ENCODE measurements at regions not wholly inside any gene's neighbourhood (a gene's known extent, or its start where the extent isn't known, plus 50 kb on each side); places are given as distances from the start of the nearest gene placed in this dataset.

GRCh38 chr2:129056309-129056958, 737.8 kb upstream of the HS6ST1 start:
- Histone ChIP-seq H3K4me3 (no peak overlapping the region), H3K27me3 (no peaks in the 10 kb centered on the region), H3K9me3 (no peaks in the 10 kb centered on the region), H3K27ac (no peak overlapping the region), H3K4me1 (no peaks in the 10 kb centered on the region), H3K36me3 (no peaks in the 10 kb centered on the region)
- ATAC-seq, result no peak
- no peak for TF ChIP-seq POLR2A (IDR thresholded peaks at IDR 0.05)
- TF ChIP-seq, protein P1, sequence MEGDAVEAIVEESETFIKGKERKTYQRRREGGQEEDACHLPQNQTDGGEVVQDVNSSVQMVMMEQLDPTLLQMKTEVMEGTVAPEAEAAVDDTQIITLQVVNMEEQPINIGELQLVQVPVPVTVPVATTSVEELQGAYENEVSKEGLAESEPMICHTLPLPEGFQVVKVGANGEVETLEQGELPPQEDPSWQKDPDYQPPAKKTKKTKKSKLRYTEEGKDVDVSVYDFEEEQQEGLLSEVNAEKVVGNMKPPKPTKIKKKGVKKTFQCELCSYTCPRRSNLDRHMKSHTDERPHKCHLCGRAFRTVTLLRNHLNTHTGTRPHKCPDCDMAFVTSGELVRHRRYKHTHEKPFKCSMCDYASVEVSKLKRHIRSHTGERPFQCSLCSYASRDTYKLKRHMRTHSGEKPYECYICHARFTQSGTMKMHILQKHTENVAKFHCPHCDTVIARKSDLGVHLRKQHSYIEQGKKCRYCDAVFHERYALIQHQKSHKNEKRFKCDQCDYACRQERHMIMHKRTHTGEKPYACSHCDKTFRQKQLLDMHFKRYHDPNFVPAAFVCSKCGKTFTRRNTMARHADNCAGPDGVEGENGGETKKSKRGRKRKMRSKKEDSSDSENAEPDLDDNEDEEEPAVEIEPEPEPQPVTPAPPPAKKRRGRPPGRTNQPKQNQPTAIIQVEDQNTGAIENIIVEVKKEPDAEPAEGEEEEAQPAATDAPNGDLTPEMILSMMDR (IDR thresholded peaks at IDR 0.05), result no peak
- DNase-seq, result no peak
- 73% methylated on average over 2 of the region's 5 CpGs for WGBS (ENCODE audit: insufficient coverage, low coverage, low lambda C conversion rate, missing lambda C conversion rate)
- intact Hi-C loops (cut with DNase I), result no loop called here

DNA sequence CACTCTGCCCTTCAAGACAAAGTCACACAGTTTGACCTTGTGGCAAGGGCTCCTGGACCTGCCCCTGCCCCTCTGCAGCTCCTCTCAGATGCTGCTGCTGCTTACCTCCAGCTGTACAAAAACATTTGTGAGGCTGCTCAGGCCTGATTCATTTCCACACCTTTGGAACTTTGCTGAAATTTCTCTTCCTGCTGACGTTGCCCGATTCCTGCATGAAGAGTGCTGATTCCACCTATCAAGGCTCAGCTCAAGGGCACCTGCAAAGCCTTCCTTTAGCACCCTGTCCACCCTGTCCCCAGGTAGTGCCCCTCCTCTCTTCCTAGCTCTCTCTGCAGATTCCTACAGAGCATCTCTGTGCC, 738.3 kb upstream of the HS6ST1 start:
- no peak for ATAC-seq
- DNase-seq, result no peak
- H3K27ac ChIP-seq, result no peak overlapping the region
- no peaks in the 10 kb centered on the region for H3K4me1 ChIP-seq
- intact Hi-C loops (cut with DNase I), result no loop called here
- H3K4me3 ChIP-seq, result no peak overlapping the region
- TF ChIP-seq, protein P1 (IDR thresholded peaks at IDR 0.05), result no peak
- TF ChIP-seq POLR2A (IDR thresholded peaks at IDR 0.05), result no peak
- no CpG with 5 or more reads among the region's 2 CpGs for WGBS (ENCODE audit: insufficient coverage, low coverage, low lambda C conversion rate, missing lambda C conversion rate)
- no peaks in the 10 kb centered on the region for H3K36me3 ChIP-seq
- H3K9me3 ChIP-seq, result no peaks in the 10 kb centered on the region
- H3K27me3 ChIP-seq, result no peaks in the 10 kb centered on the region

GRCh38 chr2:129058981-129059380, 740.3 kb upstream of the HS6ST1 start:
- no peaks in the 10 kb centered on the region for H3K4me1 ChIP-seq
- ATAC-seq, result peak in 1 of 4 donors; percentile 19
- H3K36me3 ChIP-seq, result no peaks in the 10 kb centered on the region
- no peaks in the 10 kb centered on the region for H3K27me3 ChIP-seq
- no peak overlapping the region for H3K4me3 ChIP-seq
- H3K27ac ChIP-seq, result no peak overlapping the region
- intact Hi-C loops (cut with DNase I), result no loop called here
- 67% methylated on average over 1 of the region's 5 CpGs for WGBS (ENCODE audit: insufficient coverage, low coverage, low lambda C conversion rate, missing lambda C conversion rate)
- no peak for TF ChIP-seq POLR2A (IDR thresholded peaks at IDR 0.05)
- TF ChIP-seq, protein P1 (IDR thresholded peaks at IDR 0.05), result no peak
- no peaks in the 10 kb centered on the region for H3K9me3 ChIP-seq
- DNase-seq, result no peak

DNA sequence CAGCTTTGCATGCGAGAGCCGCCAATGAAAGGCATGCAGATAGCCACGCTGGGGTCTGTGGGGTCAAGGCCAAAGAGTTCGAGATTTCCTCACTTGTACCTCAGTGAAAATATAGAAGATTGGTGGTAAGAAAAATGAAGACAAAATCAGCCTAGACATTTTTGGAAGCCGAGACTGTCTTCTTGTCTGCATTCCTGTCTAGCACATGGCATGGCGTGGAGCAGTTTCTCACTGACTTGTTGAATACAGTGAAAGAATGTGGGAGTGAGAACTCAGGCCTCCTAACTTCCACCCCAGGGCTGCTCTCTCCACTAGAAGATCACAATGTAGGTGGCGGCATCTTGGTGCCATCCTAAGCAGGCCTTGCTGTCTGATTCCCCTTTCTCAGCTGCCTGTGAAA, 740.8 kb upstream of the HS6ST1 start:
- WGBS (ENCODE audit: insufficient coverage, low coverage, low lambda C conversion rate, missing lambda C conversion rate), result 67% methylated on average over 6 of the region's 7 CpGs
- no peak for DNase-seq
- Histone ChIP-seq H3K27me3 (no peaks in the 10 kb centered on the region), H3K4me1 (no peaks in the 10 kb centered on the region), H3K9me3 (no peaks in the 10 kb centered on the region), H3K4me3 (no peak overlapping the region), H3K27ac (no peak overlapping the region), H3K36me3 (no peaks in the 10 kb centered on the region)
- ATAC-seq, result no peak
- TF ChIP-seq POLR2A (IDR thresholded peaks at IDR 0.05), result no peak
- TF ChIP-seq, protein P1 (IDR thresholded peaks at IDR 0.05), result no peak
- intact Hi-C loops (cut with DNase I), result no loop called here

All from right lobe of liver (tissue), 6 donors.